ENCODE measurements at regions not wholly inside any gene's neighbourhood (a gene's known extent, or its start where the extent isn't known, plus 50 kb on each side); places are given as distances from the start of the nearest gene placed in this dataset.
"Not testable (repeated sequence)": the region's sequence is repeated elsewhere in the genome, so short reads cannot be mapped to it uniquely, and the experiment has no call there.

- DNase-seq (ENCODE audit: low spot score); FAIRE-seq: not testable (repeated sequence)
Measured at GRCh38 chr7:101679653-101680173, 50.6 kb upstream of the MYL10 start.

GRCh38 chr7:101680406-101681145 is 51.5 kb upstream of the MYL10 start:
- DNase-seq (ENCODE audit: low spot score) = no peak
- peak; percentile 56 for FAIRE-seq

- FAIRE-seq (peak; percentile 97), DNase-seq (ENCODE audit: low spot score) (peak; percentile 98)
Measured at GRCh38 chr7:101681170-101682007, 52.3 kb upstream of the MYL10 start.

- FAIRE-seq (no peak), DNase-seq (ENCODE audit: low spot score) (no peak)
Measured at GRCh38 chr7:101684983-101685330, 55.9 kb upstream of the MYL10 start.

GRCh38 chr7:101686030-101686429 is 56.9 kb upstream of the MYL10 start:
- FAIRE-seq = no peak
- DNase-seq (ENCODE audit: low spot score) = no peak

GRCh38 chr7:101687081-101687480 is 58.0 kb upstream of the MYL10 start:
- FAIRE-seq (peak; percentile 97), DNase-seq (ENCODE audit: low spot score) (no peak)

- DNase-seq (ENCODE audit: low spot score) (no peak), FAIRE-seq (no peak)
Measured at GRCh38 chr7:101687791-101688182, 58.7 kb upstream of the MYL10 start.

- peak; percentile 87 for FAIRE-seq
- peak; percentile 89 for DNase-seq (ENCODE audit: low spot score)
Measured at GRCh38 chr7:101688183-101688831, 59.2 kb upstream of the MYL10 start.

GRCh38 chr7:101688995-101689907 is 60.2 kb upstream of the MYL10 start:
- FAIRE-seq (no peak), DNase-seq (ENCODE audit: low spot score) (no peak)

- FAIRE-seq = no peak
- no peak for DNase-seq (ENCODE audit: low spot score)
Measured at GRCh38 chr7:101690061-101690460, 61.0 kb upstream of the MYL10 start.

GRCh38 chr7:101691822-101692384 is 62.8 kb upstream of the MYL10 start:
- DNase-seq (ENCODE audit: low spot score) (no peak), FAIRE-seq (no peak)

GRCh38 chr7:101693498-101694091 is 64.5 kb upstream of the MYL10 start:
- FAIRE-seq (no peak), DNase-seq (ENCODE audit: low spot score) (no peak)

GRCh38 chr7:101698964-101699363 is 69.9 kb upstream of the MYL10 start:
- FAIRE-seq = no peak
- no peak for DNase-seq (ENCODE audit: low spot score)

GRCh38 chr7:101699399-101699798 is 70.3 kb upstream of the MYL10 start:
- DNase-seq (ENCODE audit: low spot score) (no peak), FAIRE-seq (peak; percentile 96)

- no peak for FAIRE-seq
Measured at GRCh38 chr7:101699881-101700823, 71.1 kb upstream of the MYL10 start.

GRCh38 chr7:101701153-101701794 is 72.2 kb upstream of the MYL10 start:
- DNase-seq (ENCODE audit: low spot score) (no peak), FAIRE-seq (no peak)

More at GRCh38 chr7:101699881-101700823, 71.1 kb upstream of the MYL10 start:
- no peak for DNase-seq (ENCODE audit: low spot score)

- DNase-seq (ENCODE audit: low spot score) = no peak
Measured at GRCh38 chr7:101702362-101702850, 73.3 kb upstream of the MYL10 start.

GRCh38 chr7:101705331-101705730 is 76.2 kb upstream of the MYL10 start:
- DNase-seq (ENCODE audit: low spot score) = no peak
- FAIRE-seq = no peak

More at GRCh38 chr7:101702362-101702850, 73.3 kb upstream of the MYL10 start:
- no peak for FAIRE-seq
